ENCODE measurements at regions not wholly inside any gene's neighbourhood (a gene's known extent, or its start where the extent isn't known, plus 50 kb on each side); places are given as distances from the start of the nearest gene placed in this dataset.

DNA sequence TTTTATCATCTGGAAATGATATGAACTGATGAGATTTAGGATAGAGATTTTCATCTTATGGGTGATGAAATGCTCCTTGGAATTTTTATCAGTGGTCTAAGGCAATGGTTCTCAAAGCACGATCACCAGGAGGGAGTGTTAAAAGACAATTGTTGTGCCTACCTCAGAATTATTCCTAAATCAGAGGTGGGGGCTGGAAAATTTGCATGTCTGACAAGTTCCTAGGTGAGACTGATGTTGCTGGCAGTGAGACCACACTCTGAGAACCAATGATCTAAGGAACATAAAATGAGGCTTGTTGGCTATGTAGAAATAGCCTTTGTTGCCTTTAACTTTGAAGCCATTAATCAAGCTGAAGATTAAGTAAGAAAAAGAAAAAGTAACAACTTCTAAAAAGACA is 416.6 kb upstream of the AZI2 start:
- TF ChIP-seq, protein P1, sequence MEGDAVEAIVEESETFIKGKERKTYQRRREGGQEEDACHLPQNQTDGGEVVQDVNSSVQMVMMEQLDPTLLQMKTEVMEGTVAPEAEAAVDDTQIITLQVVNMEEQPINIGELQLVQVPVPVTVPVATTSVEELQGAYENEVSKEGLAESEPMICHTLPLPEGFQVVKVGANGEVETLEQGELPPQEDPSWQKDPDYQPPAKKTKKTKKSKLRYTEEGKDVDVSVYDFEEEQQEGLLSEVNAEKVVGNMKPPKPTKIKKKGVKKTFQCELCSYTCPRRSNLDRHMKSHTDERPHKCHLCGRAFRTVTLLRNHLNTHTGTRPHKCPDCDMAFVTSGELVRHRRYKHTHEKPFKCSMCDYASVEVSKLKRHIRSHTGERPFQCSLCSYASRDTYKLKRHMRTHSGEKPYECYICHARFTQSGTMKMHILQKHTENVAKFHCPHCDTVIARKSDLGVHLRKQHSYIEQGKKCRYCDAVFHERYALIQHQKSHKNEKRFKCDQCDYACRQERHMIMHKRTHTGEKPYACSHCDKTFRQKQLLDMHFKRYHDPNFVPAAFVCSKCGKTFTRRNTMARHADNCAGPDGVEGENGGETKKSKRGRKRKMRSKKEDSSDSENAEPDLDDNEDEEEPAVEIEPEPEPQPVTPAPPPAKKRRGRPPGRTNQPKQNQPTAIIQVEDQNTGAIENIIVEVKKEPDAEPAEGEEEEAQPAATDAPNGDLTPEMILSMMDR (IDR thresholded peaks at IDR 0.05): no peak
- TF ChIP-seq EP300 (IDR thresholded peaks at IDR 0.05): no peak
- TF ChIP-seq POLR2A (IDR thresholded peaks at IDR 0.05): no peak
- TF ChIP-seq POLR2AphosphoS5 (IDR thresholded peaks at IDR 0.05): no peak

Data from upper lobe of left lung (tissue), 4 donors.